ENCODE measurements at regions not wholly inside any gene's neighbourhood (a gene's known extent, or its start where the extent isn't known, plus 50 kb on each side); places are given as distances from the start of the nearest gene placed in this dataset.

DNA sequence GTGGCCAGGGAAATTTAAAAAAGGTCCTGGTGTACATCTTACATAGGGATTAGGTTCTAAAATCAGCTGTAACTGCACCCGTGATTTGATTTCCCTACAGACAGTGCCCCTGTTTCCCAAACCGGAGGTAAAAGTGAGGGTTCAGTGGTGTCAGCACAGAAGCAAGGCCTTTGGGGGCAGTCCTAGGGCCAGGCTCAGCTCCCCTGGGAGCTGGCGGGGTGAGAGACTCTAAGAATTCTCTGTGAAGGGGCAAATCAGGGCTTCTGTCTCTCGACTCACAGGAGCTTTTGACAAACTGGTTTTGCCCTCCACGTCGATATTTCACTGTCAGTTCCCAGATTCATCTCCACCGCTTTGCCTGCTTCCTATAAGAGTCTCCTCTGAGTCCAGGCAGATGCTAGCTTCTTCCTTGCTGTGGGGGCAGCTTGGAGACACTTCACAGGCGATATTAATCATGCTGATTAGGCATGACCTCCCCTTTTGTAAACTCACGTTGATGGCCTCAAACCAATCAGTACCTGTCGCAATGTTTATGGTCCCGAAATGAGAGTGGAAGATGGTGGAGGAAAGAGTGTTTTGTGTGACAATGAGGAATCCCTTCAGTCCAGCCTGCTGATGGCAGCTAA lies 234.2 kb upstream of the TOX3 start:
- WGBS (ENCODE audit: insufficient coverage, low coverage, missing lambda C conversion rate): 2% methylated on average over 11 of the region's 11 CpGs
- no peak overlapping the region for H3K27ac ChIP-seq (ENCODE audit: extremely low read depth, low read depth, low read length)
- no peaks in the 10 kb centered on the region for H3K4me1 ChIP-seq (replicated peaks in 1 of 2; ENCODE audit: control insufficient read depth in 2 of 2, insufficient read depth in 2 of 2, low read length in 2 of 2)
- in situ Hi-C loops (cut with MboI): no loop called here
- POLR2A ChIA-PET: no interaction called here
- no peaks in the 10 kb centered on the region for H3K79me2 ChIP-seq (ENCODE audit: control insufficient read depth, insufficient read depth, low read length)
- H4K20me1 ChIP-seq (replicated peaks; ENCODE audit: control insufficient read depth, insufficient read depth, low read length): no peaks in the 10 kb centered on the region
- TF ChIP-seq NFXL1 (CRISPR knock-in tag; IDR thresholded peaks at IDR 0.05) (no peak), MCM3 (IDR thresholded peaks at IDR 0.05) (no peak), CBX1 (IDR thresholded peaks at IDR 0.05; ENCODE audit: low read depth) (no peak), EGR1 (conservative IDR thresholded peaks at IDR 0.05) (no peak), NR1H2 (CRISPR knock-in tag; IDR thresholded peaks at IDR 0.05) (no peak), MYC (IDR thresholded peaks at IDR 0.05; ENCODE audit: low read depth, low read length) (no peak), MYC (CRISPR knock-in tag; IDR thresholded peaks at IDR 0.05; ENCODE audit: borderline replicate concordance, low read depth) (no peak), BMI1 (IDR thresholded peaks at IDR 0.05; ENCODE audit: low read length) (no peak), SMAD1 (IDR thresholded peaks at IDR 0.05; ENCODE audit: low read depth, low read length, partially characterized antibody) (no peak), ZSCAN29 (IDR thresholded peaks at IDR 0.05) (no peak), RBM25 (IDR thresholded peaks at IDR 0.05; ENCODE audit: low read depth, low read length, severe bottlenecking) (no peak), RBM14 (IDR thresholded peaks at IDR 0.05; ENCODE audit: borderline replicate concordance, insufficient read depth, low read depth, low read length) (no peak), CHD1 (IDR thresholded peaks at IDR 0.05; ENCODE audit: low read length) (no peak), CXXC5 (CRISPR knock-in tag; IDR thresholded peaks at IDR 0.05) (no peak)
- TF ChIP-seq, protein P1, sequence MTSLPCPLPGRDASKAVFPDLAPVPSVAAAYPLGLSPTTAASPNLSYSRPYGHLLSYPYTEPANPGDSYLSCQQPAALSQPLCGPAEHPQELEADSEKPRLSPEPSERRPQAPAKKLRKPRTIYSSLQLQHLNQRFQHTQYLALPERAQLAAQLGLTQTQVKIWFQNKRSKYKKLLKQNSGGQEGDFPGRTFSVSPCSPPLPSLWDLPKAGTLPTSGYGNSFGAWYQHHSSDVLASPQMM (CRISPR knock-in tag; IDR thresholded peaks at IDR 0.05): no peak
- DNase-seq (ENCODE audit: extremely low read depth in 1 of 4, low spot score in 3 of 4) (no peak), FAIRE-seq (no peak), ATAC-seq (no peak)
- no peak overlapping the region for H2AFZ ChIP-seq (ENCODE audit: low read depth, low read length)
- intact Hi-C loops (cut with micrococcal nuclease): no loop called here
- H3K9me3 ChIP-seq (replicated peaks; ENCODE audit: control insufficient read depth, insufficient read depth, low read depth, low read length): no peaks in the 10 kb centered on the region
- no peak overlapping the region for H3K9ac ChIP-seq (ENCODE audit: insufficient read depth in 1 of 2, low read depth in 2 of 2, low read length in 2 of 2)
- no peaks in the 10 kb centered on the region for H3K27me3 ChIP-seq (ENCODE audit: control insufficient read depth in 2 of 2, insufficient read depth in 2 of 2, low read length in 2 of 2)
- no TSS peak for BruUV-seq (replicated peaks)
- no peak overlapping the region for H3K4me3 ChIP-seq
- CTCF ChIA-PET (ENCODE audit: low intra/inter-chr PET ratio): no interaction called here
- no peaks in the 10 kb centered on the region for H3K9me1 ChIP-seq (ENCODE audit: control insufficient read depth, insufficient read depth, low read length)
- H3K36me3 ChIP-seq (ENCODE audit: control insufficient read depth, insufficient read depth, low read length): no peaks in the 10 kb centered on the region
- H3K4me2 ChIP-seq (ENCODE audit: insufficient read depth, low read length): no peak overlapping the region
